HL-60 (cell line): ENCODE measurements at regions not wholly inside any gene's neighbourhood (a gene's known extent, or its start where the extent isn't known, plus 50 kb on each side); places are given as distances from the start of the nearest gene placed in this dataset.

Experiments used
- DNase-seq, 2 experiments: peaks; one replicate each; pipeline ENCODE4 v3.0.0-alpha.2; 2010 to 2020; ENCODE audit warnings: low read depth in 1 of 2, low spot score in 1 of 2
- H3K27ac ChIP-seq: fragments of 250-450 bp; sonication (Bioruptor Pico); replicated peaks from 2 replicates; pipeline ENCODE4 v1.5.1; 2020; ENCODE audit warnings: mild to moderate bottlenecking, moderate library complexity
- H3K27me3 ChIP-seq: fragments of 250-450 bp; sonication (Bioruptor Pico); 2 replicates; pipeline ENCODE4 v1.5.1; 2021; ENCODE audit warnings: mild to moderate bottlenecking, moderate library complexity; ENCODE audit not compliant: insufficient read depth, poor library complexity, severe bottlenecking
- H3K4me3 ChIP-seq: replicated peaks from 2 replicates; pipeline ENCODE4 v1.5.1; 2011; ENCODE audit warnings: mild to moderate bottlenecking, control low read depth, low read length; ENCODE audit not compliant: insufficient read depth
- CTCF ChIP-seq: IDR thresholded peaks from one replicate; pipeline ENCODE4 v1.5.1; 2011; ENCODE audit warnings: low read length, control low read depth, inconsistent platforms; ENCODE audit not compliant: insufficient read depth
- GABPA ChIP-seq: IDR thresholded peaks from 2 replicates; pipeline ENCODE4 v1.6.1; 2012; ENCODE audit warnings: low read depth
- POLR2AphosphoS5 ChIP-seq: IDR thresholded peaks from 2 replicates; pipeline ENCODE4 v1.6.1; 2012; ENCODE audit warnings: low read depth
- REST ChIP-seq: IDR thresholded peaks from 2 replicates; pipeline ENCODE4 v1.6.1; 2012; ENCODE audit warnings: low read depth; ENCODE audit not compliant: insufficient replicate concordance
- SPI1 ChIP-seq: IDR thresholded peaks from 2 replicates; pipeline ENCODE4 v1.6.1; 2012; ENCODE audit warnings: low read depth, mild to moderate bottlenecking, borderline replicate concordance

- Histone ChIP-seq H3K27me3 (no peaks in the 10 kb centered on the region), H3K27ac (no peak overlapping the region), H3K4me3 (no peak overlapping the region)
- DNase-seq = no peak
- TF ChIP-seq POLR2AphosphoS5 = no peak
- TF ChIP-seq REST = no peak
- TF ChIP-seq CTCF = no peak
- TF ChIP-seq SPI1 = no peak
- no peak for TF ChIP-seq GABPA
Observed at GRCh38 chr6:34617231-34617630, 61.1 kb upstream of the SPDEF start.

GRCh38 chr6:34616227-34616585, 60.1 kb upstream of the SPDEF start:
- no peak overlapping the region for H3K27ac ChIP-seq
- H3K27me3 ChIP-seq = no peaks in the 10 kb centered on the region
- TF ChIP-seq SPI1 (peak; percentile 18; the same call in 1 of the 2 replicates), CTCF (no peak)
- H3K4me3 ChIP-seq = no peak overlapping the region
- no peak for DNase-seq

DNA sequence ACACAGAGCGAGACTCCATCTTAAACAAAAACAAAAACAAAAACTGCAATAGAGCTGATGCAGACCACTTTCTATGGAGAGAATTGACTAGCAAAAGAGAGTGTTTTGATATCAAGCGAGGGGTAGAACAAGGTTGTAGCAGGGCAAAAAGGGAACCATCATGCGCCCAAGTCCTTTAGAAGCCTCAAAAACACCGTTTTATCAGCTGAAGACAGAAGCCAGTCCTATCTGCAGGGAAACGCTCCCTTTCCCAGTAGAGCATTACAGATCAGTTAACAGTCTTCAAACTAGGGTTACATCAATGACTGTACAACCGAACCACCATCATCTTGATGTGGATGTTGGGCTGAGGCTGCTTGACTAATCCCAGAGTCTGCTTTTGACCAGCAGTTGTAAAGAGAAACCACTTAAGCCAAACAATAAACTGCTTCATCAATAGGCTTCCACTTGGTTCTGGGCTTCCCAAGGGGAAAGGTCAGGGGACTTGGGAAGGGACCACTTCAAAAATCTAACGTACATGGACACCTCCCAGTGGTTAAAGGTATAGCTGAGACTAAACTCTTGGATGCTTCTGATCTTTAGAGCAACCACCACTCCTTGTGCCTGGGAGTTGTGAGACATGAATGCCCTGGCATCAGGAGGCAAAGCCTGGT, 59.6 kb upstream of the SPDEF start:
- Histone ChIP-seq H3K27ac (no peak overlapping the region), H3K27me3 (no peaks in the 10 kb centered on the region), H3K4me3 (no peak overlapping the region)
- TF ChIP-seq REST (no peak), POLR2AphosphoS5 (no peak), GABPA (no peak), SPI1 (no peak), CTCF (no peak)
- no peak for DNase-seq

DNA sequence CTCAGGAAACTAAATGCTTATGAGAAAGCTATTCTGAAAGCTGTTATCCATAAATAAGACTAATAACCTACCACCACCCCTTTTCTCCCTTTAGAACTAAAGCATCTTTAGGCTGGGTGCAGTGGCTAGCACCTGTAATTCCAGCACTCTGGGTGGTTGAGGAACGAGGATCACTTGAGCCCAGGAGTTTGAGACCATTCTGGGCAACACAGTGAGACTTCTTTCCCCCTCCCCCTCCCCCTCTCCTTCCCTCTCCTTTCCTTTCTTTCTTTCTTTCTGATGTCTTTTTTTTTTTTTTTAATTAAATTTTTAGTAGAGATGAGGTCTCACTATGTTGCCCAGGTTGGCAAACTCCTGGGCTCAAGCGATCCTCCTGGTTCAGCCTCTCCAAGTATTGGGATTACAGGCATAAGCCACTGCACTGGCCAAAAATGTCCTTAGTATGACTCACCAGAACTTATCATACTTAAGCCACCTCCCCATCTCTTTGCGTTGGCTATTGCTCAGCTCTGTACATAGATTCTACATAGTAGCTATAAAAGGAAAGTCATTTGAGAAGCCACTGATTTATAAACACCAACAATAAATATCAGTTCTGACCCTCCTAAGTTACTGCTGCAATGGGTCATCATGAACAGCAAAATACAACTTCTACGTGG, 54.8 kb upstream of the SPDEF start:
- no peak for DNase-seq
- H3K27ac ChIP-seq = no peak overlapping the region
- no peaks in the 10 kb centered on the region for H3K27me3 ChIP-seq
- TF ChIP-seq SPI1 (no peak), GABPA (no peak), POLR2AphosphoS5 (no peak), REST (no peak), CTCF (no peak)
- no peak overlapping the region for H3K4me3 ChIP-seq
